Iris pigment epithelial cell (primary cell): ENCODE measurements at regions not wholly inside any gene's neighbourhood (a gene's known extent, or its start where the extent isn't known, plus 50 kb on each side); places are given as distances from the start of the nearest gene placed in this dataset.
"Not testable (repeated sequence)": the region's sequence is repeated elsewhere in the genome, so short reads cannot be mapped to it uniquely, and the experiment has no call there.

ENCODE experiments used
- DNase-seq: peaks from one replicate; pipeline ENCODE4 v3.0.0-alpha.2; 2011; ENCODE audit warnings: low read depth

GRCh38 chr5:4570047-4570995 is 569.8 kb upstream of the ADAMTS16 start:
- peak; percentile 47 for DNase-seq

- DNase-seq = peak; percentile 64
These were observed 568.7 kb upstream of the ADAMTS16 start for GRCh38 chr5:4571248-4571948.

- peak; percentile 83 for DNase-seq
These were observed 567.6 kb upstream of the ADAMTS16 start for GRCh38 chr5:4572311-4573100.

GRCh38 chr5:4575608-4576007 is 564.5 kb upstream of the ADAMTS16 start:
- DNase-seq = no peak

GRCh38 chr5:4576161-4576748 is 563.9 kb upstream of the ADAMTS16 start:
- DNase-seq = peak; percentile 83

GRCh38 chr5:4576908-4577307 is 563.2 kb upstream of the ADAMTS16 start:
- no peak for DNase-seq

GRCh38 chr5:4579679-4580078 is 560.5 kb upstream of the ADAMTS16 start:
- DNase-seq = no peak

GRCh38 chr5:4580772-4581171 is 559.4 kb upstream of the ADAMTS16 start:
- DNase-seq = no peak

- no peak for DNase-seq
These were observed 558.8 kb upstream of the ADAMTS16 start for GRCh38 chr5:4581289-4581688.

GRCh38 chr5:4584982-4585381 is 555.1 kb upstream of the ADAMTS16 start:
- DNase-seq = peak; percentile 94

GRCh38 chr5:4613440-4613839 is 526.7 kb upstream of the ADAMTS16 start:
- DNase-seq = no peak

GRCh38 chr5:4614088-4614487 is 526.0 kb upstream of the ADAMTS16 start:
- no peak for DNase-seq

- DNase-seq = not testable (repeated sequence)
These were observed 524.8 kb upstream of the ADAMTS16 start for GRCh38 chr5:4615369-4615768.

GRCh38 chr5:4625206-4625896 is 514.8 kb upstream of the ADAMTS16 start:
- no peak for DNase-seq

GRCh38 chr5:4627131-4627530 is 513.0 kb upstream of the ADAMTS16 start:
- no peak for DNase-seq

- no peak for DNase-seq
These were observed 512.2 kb upstream of the ADAMTS16 start for GRCh38 chr5:4627929-4628328.

- no peak for DNase-seq
These were observed 511.3 kb upstream of the ADAMTS16 start for GRCh38 chr5:4628645-4629385.

- DNase-seq = no peak
These were observed 510.1 kb upstream of the ADAMTS16 start for GRCh38 chr5:4630031-4630430.

GRCh38 chr5:4634342-4634741 is 505.8 kb upstream of the ADAMTS16 start:
- DNase-seq = no peak

- no peak for DNase-seq
These were observed 503.8 kb upstream of the ADAMTS16 start for GRCh38 chr5:4636378-4636777.

- DNase-seq = no peak
These were observed 500.2 kb upstream of the ADAMTS16 start for GRCh38 chr5:4639946-4640345.
